HG03460 (cell line): ENCODE measurements at regions not wholly inside any gene's neighbourhood (a gene's known extent, or its start where the extent isn't known, plus 50 kb on each side); places are given as distances from the start of the nearest gene placed in this dataset.
"Not testable (repeated sequence)": the region's sequence is repeated elsewhere in the genome, so short reads cannot be mapped to it uniquely, and the experiment has no call there.

ENCODE experiments used
- ATAC-seq: cut with Tn5 transposase; IDR thresholded peaks from one replicate; pipeline ENCODE4 v1.9.1; 2021; ENCODE audit not compliant: unreplicated experiment

- no peak for ATAC-seq
These were observed 239.5 kb upstream of the SFSWAP start for GRCh38 chr12:131471271-131471905.

- ATAC-seq = no peak
These were observed 238.8 kb upstream of the SFSWAP start for GRCh38 chr12:131471946-131472732.

DNA sequence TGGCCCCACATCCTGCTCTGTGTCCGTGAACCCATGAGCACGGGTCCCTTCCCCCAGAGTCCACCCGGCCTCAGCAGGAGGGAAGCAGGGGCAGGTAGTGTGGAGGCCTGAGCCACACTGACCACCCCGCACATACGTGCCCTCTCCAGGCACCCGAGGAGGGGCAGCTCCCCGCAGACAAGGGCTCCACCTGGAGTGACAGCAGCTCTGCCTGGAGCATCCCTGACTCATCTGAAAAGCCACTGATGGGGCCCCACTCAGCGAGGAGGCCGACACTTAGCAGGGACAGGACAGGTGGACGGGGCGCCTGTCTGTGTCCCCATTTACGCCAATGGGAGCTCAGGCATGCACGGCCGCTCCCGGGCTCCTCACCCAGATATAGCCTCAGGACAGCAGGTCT is 237.6 kb upstream of the SFSWAP start:
- no peak for ATAC-seq

DNA sequence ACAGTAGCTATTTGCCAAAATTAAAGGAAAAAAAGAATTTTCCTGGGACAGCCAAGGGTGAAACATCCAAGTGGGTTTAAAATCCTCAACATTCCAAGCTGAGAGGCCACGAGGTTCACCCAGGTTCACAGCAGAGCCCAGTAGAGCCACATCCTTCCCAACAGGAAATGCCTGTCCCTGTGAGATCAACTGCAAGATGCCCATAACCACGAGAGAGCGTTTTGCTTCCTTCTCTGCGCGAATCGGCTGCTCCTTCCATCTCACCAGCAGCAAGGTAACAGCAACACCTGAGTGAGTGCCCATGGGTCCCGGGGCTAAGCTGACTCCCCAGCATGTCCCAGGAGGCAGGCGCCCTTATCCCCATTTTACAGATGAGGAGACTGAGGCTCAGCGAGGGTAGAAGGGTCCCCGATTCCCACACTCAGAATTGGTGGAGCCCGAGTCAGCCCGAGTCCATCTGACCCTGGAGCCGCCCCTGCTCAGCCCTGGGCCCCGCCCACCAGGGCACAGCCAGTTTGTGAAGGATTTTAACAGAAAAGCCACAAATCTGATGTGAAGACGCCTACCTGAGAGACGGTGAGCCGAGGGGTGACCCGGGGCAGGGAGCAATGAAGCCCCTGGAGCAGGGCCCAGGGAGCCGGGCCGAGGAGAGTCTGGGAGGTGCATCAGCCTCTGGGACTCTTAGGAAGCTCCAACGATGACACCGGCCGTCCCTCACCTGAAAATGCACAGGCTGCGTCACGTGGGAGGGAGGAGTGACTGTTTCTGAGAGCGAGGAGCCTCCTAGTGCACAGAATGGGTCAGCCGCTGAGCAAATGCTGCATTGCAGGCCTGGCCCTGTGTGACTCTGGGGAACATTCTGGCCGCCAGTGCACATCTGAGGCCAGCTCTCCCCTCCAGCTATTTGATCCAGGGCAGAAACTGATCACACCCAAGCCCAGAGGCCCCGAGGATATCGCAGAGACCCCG is 236.9 kb upstream of the SFSWAP start:
- ATAC-seq = no peak

DNA sequence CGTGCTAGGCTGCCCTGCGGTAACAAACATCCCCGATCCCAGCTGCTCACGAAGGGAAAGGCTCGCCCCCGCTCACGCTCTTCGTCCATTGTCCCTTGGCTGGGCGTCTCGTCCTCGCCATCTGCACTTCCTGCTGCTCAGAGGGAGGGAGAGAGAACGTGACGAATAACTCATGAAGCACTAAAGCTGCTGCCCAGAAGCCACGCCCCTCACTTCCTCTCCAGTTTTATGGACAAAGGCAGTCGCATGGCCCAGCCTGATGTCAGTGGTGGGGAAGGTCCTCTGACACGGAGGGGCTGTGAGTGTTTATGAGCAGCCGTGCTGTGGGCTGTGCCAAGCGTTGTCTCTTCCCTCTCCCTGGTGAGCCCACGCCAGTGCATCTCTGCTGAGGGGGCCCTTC is 235.9 kb upstream of the SFSWAP start:
- not testable (repeated sequence) for ATAC-seq

DNA sequence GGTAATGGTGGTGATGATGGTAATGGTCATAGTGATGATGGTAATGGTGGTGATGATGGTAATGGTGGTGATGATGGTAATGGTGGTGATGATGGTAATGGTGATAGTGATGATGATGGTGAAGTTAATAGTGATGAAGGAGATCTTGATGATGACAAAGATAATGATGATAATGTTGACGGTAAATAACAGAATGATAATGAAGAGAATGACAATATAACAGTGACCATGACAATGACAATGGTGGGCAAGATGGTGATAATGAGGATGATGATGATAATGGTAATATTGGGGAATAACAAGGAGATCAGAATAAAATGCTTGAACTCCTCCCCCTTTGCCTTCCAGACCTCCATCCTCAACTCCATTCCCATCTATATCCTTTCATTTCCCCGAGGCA is 233.3 kb upstream of the SFSWAP start:
- ATAC-seq = no peak

- no peak for ATAC-seq
These were observed 232.4 kb upstream of the SFSWAP start for GRCh38 chr12:131478468-131478867.

- no peak for ATAC-seq
These were observed 228.7 kb upstream of the SFSWAP start for GRCh38 chr12:131482199-131482598.

DNA sequence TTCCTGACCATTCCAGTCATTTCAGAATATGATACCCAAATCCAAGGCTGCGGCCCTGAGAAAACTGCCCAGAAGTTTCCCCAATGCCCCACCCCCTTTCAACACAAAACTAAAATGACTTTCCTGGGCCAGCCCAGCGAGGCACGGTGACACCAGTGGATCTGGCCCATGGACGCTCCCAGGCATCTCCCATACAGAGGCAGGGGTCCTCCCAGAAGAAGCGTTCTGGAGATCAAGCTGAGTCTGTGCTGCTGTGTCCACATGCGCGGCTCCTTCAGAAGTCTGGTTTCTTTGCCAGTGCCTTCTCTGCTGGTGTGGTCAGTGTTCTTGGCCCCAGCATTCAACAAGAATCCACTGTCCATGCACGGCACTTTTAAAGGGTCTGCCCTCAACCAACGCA is 228.2 kb upstream of the SFSWAP start:
- no peak for ATAC-seq

DNA sequence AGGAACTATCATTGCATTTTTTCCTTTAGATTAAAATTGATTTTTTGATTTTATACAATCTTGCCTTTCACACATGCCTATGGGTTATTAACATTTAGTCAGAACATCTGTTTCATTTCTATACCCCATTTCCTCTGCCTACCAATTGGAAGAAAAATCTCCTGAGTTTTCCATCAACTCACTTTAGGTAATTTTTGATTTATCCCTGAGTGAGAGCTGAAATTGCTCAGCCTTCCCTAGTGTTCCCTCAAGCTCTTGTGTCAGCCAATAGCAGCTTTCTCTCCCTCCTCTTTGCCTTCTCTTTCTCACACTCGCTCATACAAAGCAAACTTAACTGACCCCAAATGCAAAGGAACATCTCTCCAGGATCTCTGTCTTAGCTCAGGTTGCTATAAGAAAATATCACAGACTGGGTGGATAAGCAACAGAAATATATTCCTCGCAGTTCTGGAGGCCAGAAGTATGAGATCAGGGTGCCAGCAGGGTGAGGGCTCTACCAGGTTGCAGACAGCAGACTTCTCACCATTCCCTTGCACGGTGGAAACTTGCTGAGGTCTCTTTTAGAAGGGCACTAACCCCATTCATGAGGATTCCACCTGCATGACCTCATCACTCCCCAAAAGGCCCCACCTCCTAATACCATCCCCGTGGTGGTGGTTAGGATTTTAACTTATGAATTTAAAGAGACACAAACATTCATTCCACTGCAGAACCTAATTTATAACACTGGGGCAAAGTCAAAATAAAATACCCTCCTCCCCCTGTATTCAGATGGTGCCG is 224.2 kb upstream of the SFSWAP start:
- no peak for ATAC-seq

GRCh38 chr12:131487388-131488124 is 223.3 kb upstream of the SFSWAP start:
- ATAC-seq = no peak

DNA sequence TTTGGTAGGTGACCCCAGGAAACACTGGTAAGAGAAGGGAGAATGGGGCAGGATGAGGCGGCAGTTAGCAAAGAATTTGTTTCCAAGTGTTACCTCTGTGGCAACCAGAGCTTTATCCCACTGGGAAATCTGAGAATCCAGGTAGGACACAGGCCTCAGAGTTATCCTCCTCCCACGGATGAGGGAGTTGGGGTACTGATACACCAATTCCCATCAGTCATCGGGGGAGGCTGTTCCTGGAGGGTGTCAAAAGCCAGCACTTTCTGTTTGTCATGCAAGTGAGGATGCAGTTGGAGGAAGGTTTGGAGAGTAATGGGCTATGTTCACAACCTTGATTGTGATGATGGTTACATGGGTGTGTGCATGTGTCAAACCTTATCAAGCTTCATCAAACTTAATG is 221.2 kb upstream of the SFSWAP start:
- no peak for ATAC-seq

DNA sequence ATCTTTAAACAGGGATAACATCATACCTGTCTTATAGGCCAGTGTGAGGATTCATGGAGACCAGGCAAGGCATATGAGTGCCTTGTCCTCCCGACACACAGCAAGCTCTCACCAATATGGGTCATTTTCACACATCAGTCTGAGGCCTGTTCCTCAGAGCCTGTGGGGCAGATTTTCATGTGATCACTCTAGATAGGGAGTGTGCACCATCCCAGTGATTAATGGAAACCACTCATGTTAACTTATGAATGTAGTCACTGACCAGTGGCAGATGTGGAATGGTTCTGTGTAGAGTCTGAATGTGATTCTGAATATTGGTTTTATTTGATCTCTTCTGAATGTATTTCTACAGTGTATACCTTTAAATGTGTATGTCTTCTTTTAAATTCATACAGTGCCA is 219.7 kb upstream of the SFSWAP start:
- ATAC-seq = no peak

GRCh38 chr12:131491916-131492490 is 218.9 kb upstream of the SFSWAP start:
- no peak for ATAC-seq

- ATAC-seq = no peak
These were observed 217.6 kb upstream of the SFSWAP start for GRCh38 chr12:131493068-131493826.

- ATAC-seq = no peak
These were observed 216.7 kb upstream of the SFSWAP start for GRCh38 chr12:131494216-131494615.

DNA sequence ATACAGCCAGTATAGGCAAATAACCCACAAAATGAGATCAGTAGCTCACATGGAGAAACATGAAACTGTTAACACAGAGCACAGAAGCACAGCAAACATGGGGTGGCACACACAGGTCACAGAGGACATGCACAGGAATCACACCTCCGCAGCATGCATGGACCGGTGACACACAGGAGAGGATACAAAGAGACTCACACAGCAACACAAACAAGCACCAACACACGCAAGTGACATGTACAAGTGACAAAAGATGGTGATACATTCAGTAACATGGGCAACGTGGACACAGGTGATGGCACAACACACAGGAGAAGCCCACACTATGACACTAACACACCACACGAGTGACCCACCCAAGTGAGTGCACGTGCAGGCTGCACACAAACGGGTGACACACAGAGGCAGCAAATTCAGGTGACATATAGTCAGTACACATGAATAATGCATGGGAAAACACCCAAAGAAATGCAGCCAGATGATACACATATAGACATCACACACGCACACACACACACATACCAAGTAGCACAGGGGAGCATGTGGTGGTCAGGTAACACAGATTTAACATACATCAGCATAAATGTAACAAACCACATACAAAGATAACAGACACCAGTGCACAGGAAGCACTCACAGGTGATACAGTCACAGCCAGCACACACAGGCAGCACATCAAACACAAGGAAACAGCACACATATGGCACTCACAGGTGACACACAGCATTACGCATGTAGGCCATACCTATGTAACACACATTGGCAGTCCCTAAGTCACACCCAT is 216.0 kb upstream of the SFSWAP start:
- no peak for ATAC-seq

DNA sequence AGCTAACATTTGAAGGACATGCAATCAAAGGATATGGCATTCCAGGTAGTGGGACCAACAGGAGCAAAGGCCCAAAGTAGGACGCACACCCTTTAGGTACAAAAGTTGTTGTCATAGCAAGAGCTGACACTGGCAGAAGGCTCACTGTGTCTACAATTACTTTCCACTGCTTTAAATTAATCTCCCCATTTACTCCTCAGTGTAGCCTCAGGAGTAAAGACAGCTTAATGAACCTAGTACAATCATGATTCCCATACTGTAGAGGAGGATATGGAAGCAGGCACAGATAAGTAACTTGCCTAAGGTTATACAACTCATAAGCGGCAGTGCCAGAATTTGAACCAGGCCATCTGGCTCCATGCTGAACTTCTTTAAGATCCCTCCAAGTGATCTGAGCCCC is 212.9 kb upstream of the SFSWAP start:
- ATAC-seq = no peak
